NCI-H2171 (cell line): ENCODE measurements at regions not wholly inside any gene's neighbourhood (a gene's known extent, or its start where the extent isn't known, plus 50 kb on each side); places are given as distances from the start of the nearest gene placed in this dataset.

Source experiments
- DNase-seq: peaks from one replicate; lab custom pipeline; 2025; lab: John Stamatoyannopoulos, UW

- peak; percentile 70 for DNase-seq
Measured at GRCh38 chr6:111987295-111987694, 66.6 kb upstream of the CCN6 start.

GRCh38 chr6:111988926-111989325, 65.0 kb upstream of the CCN6 start:
- DNase-seq: no peak

GRCh38 chr6:111989743-111990142, 64.2 kb upstream of the CCN6 start:
- no peak for DNase-seq

GRCh38 chr6:111990214-111990613, 63.7 kb upstream of the CCN6 start:
- no peak for DNase-seq

GRCh38 chr6:111992851-111993250, 61.1 kb upstream of the CCN6 start:
- no peak for DNase-seq

GRCh38 chr6:111993342-111993741, 60.6 kb upstream of the CCN6 start:
- DNase-seq: peak; percentile 63

GRCh38 chr6:111994791-111995190, 59.1 kb upstream of the CCN6 start:
- no peak for DNase-seq

GRCh38 chr6:111995404-111995803, 58.5 kb upstream of the CCN6 start:
- DNase-seq: no peak

- DNase-seq: no peak
Measured at GRCh38 chr6:111996144-111996865, 57.6 kb upstream of the CCN6 start.

GRCh38 chr6:111997078-111997852, 56.6 kb upstream of the CCN6 start:
- DNase-seq: peak; percentile 76

- no peak for DNase-seq
Measured at GRCh38 chr6:111997853-111998208, 56.1 kb upstream of the CCN6 start.

- DNase-seq: no peak
Measured at GRCh38 chr6:112002307-112002706, 51.6 kb upstream of the CCN6 start.
